HG03103 (cell line): ENCODE measurements at regions not wholly inside any gene's neighbourhood (a gene's known extent, or its start where the extent isn't known, plus 50 kb on each side); places are given as distances from the start of the nearest gene placed in this dataset.
"Not testable (repeated sequence)": the region's sequence is repeated elsewhere in the genome, so short reads cannot be mapped to it uniquely, and the experiment has no call there.

Experiments
- ATAC-seq: cut with Tn5 transposase; IDR thresholded peaks from one replicate; pipeline ENCODE4 v1.9.1; 2021; ENCODE audit warnings: low read depth; ENCODE audit not compliant: unreplicated experiment

GRCh38 chr11:82003024-82003423, 730.6 kb downstream of the FAM181B start:
- no peak for ATAC-seq

- ATAC-seq, result no peak
These were observed 737.8 kb downstream of the FAM181B start for GRCh38 chr11:81995889-81996288.

GRCh38 chr11:81993755-81994154, 739.9 kb downstream of the FAM181B start:
- ATAC-seq, result no peak

GRCh38 chr11:81990659-81991443, 742.8 kb downstream of the FAM181B start:
- no peak for ATAC-seq

- no peak for ATAC-seq
These were observed 744.6 kb downstream of the FAM181B start for GRCh38 chr11:81989093-81989492.

- peak; percentile 80 for ATAC-seq
These were observed 745.7 kb downstream of the FAM181B start for GRCh38 chr11:81987829-81988472.

- ATAC-seq, result no peak
These were observed 747.0 kb downstream of the FAM181B start for GRCh38 chr11:81986556-81987161.

- no peak for ATAC-seq
These were observed 754.2 kb downstream of the FAM181B start for GRCh38 chr11:81979448-81979847.

DNA sequence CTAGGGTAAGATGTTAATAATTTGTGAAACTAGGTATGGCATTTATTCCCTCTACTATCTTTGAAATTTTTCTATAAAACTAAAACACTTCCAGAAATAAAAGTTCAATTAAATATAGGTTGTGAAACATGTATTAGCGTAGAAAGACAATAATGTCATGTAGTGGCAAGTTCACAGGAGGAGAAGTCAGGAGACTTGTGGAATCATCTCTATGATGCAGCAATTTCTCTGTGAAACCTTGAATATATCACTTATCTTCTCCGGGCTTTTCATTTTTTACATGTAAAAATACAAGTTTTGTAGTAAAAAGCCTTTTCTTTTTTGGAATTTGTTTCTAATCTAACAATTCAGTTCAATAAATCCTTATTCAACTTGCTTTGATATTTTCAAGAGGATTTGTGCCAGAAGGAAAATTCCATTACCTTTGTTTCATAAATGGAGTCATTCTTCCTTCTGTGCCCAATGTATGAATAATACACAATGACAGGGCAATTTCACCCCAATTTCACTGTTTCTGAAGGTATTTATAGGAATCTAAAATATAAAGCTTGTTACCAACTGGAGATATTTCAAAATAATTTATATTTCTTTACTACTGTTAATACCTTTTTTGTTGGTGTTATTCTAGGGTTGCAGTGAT, 758.3 kb downstream of the FAM181B start:
- ATAC-seq, result no peak

DNA sequence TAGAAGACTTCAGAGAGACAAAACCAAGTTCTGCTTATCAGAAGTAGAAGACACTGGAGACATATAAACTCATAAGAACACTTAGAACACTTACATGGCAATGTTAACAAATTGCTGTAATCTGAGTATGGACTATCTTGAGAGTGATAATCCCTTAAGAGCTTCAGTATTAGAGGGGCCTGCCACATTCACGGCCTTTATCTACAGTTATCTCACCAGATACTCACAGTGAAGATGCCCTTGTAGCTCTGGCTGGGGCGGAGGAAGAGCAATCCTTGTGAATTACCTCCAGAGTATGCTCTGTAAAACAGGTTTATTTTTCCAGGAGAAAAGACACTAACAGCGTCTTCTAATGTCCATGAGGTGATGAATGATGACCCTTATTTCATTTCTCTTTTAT, 762.8 kb downstream of the FAM181B start:
- ATAC-seq, result no peak

GRCh38 chr11:81967242-81967641, 766.4 kb downstream of the FAM181B start:
- ATAC-seq, result no peak

- no peak for ATAC-seq
These were observed 767.3 kb downstream of the FAM181B start for GRCh38 chr11:81966340-81966739.

- peak; percentile 62 for ATAC-seq
These were observed 770.6 kb downstream of the FAM181B start for GRCh38 chr11:81963018-81963417.

- no peak for ATAC-seq
These were observed 773.2 kb downstream of the FAM181B start for GRCh38 chr11:81960443-81960842.

GRCh38 chr11:81959341-81959740, 774.3 kb downstream of the FAM181B start:
- ATAC-seq, result no peak

DNA sequence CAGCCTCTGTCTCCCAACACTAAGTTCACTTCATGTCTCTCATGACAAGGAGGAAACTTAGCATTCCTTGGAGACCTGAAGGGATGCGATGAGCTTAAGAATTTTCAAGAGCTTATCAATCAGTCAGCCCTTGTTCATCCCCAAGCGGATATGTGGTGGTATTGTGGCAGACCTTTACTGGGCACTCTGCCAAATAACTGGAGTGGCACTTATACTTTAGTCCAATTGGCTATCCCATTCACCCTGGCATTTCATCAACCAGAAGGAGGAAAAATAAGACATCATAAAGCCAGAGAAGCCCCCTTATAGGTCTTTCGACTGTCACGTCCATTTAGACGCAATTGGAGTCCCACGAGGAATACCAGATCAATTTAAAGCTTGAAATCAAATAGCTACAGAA, 779.4 kb downstream of the FAM181B start:
- not testable (repeated sequence) for ATAC-seq

- ATAC-seq, result no peak
These were observed 786.8 kb downstream of the FAM181B start for GRCh38 chr11:81946831-81947230.

DNA sequence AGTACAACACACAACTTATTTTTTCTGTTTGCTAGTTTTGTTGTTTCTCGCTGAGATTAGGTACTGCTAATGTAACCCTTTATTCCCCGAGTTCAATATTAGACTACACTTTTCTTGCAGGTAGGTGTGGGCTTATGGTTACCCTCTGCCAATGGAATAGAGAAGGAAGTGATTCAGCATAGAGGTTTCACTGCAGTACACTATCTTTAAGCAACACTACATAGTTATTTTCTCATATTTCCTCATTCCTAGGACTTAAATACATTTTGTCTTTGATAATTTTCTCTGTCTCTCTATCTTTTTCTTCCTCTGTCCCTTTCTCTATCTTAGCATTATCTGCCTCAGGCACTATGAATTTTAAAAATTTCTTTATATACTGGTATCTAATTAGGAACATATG, 791.0 kb downstream of the FAM181B start:
- ATAC-seq, result no peak

DNA sequence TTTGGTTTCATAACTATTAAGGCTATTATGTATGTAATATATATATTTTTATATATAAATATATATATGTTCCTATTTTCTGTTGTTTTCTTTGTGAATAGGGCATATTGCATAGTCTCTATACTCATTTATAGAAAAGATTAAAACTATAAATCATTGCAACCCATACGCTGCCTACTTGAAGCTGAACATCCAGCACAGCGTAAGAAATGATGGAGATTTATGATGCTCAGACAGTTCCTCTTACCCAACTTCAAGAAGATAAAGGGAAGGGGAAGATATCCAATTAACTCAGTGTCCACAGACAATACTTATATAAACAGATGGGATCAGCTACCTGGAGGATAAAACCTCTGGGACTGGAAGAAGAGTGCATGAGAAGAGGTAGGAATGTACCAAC, 791.7 kb downstream of the FAM181B start:
- no peak for ATAC-seq

- no peak for ATAC-seq
These were observed 801.4 kb downstream of the FAM181B start for GRCh38 chr11:81932303-81932702.

DNA sequence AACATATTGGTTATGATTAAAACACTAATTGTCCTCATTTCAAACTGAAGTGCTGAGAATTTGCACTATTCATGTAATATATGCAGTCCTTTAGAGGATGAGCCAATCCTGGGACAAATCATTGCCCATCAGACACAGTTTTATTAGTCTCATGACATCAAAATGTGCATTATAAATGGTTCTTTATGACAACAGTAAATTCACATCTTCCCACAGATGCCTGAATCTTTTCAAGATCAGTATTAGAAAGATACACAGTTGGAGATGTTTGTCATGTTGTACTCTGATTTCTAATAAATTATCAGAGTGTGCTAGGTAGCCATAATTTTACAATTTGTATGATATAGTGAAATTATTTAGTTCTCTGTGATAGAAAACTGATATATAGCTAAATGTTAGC, 813.5 kb downstream of the FAM181B start:
- ATAC-seq, result no peak
